ENCODE measurements at regions not wholly inside any gene's neighbourhood (a gene's known extent, or its start where the extent isn't known, plus 50 kb on each side); places are given as distances from the start of the nearest gene placed in this dataset.

GRCh38 chr2:189231719-189232323 lies 52.3 kb upstream of the COL5A2 start:
- Mint-ChIP-seq H3K27ac (no peak overlapping the region), H3K4me1 (ENCODE audit: low read depth) (no peaks in the 10 kb centered on the region), H3K4me3 (no peak overlapping the region), H3K36me3 (ENCODE audit: low read depth) (no peaks in the 10 kb centered on the region), H3K27me3 (no peaks in the 10 kb centered on the region), H3K9me3 (no peaks in the 10 kb centered on the region)
- ChIA-PET POLR2A (interaction anchor here (0.6 kb wide), 1 partner anchor 13 kb away, joined by 4 read pairs; no protein-coding TSS in a partner anchor), CTCF (no interaction called here)
- intact Hi-C loops (cut with DNase I, micrococcal nuclease), result no loop called here
- Histone ChIP-seq H3K27ac (ENCODE audit: low read depth in 1 of 2, low read length in 2 of 2) (no peak overlapping the region), H3K4me1 (ENCODE audit: insufficient read depth, low read length) (no peaks in the 10 kb centered on the region), H3K4me3 (ENCODE audit: low read length) (no peak overlapping the region), H3K27me3 (ENCODE audit: control insufficient read depth in 1 of 2, insufficient read depth in 2 of 2, low read length in 2 of 2) (no peaks in the 10 kb centered on the region), H3K9me3 (ENCODE audit: control insufficient read depth in 1 of 2, insufficient read depth in 1 of 2, low read length in 2 of 2) (no peaks in the 10 kb centered on the region), H3K36me3 (ENCODE audit: insufficient read depth, low read length) (no peaks in the 10 kb centered on the region)
- no peak for TF ChIP-seq CTCF (IDR thresholded peaks at IDR 0.05)
- DNase-seq (no peak), ATAC-seq (ENCODE audit: poor library complexity) (no peak)

- ChIA-PET CTCF (no interaction called here), POLR2A (no interaction called here)
- H3K4me3 ChIP-seq (ENCODE audit: low read length), result no peak overlapping the region
- no peaks in the 10 kb centered on the region for H3K36me3 ChIP-seq (ENCODE audit: insufficient read depth, low read length)
- DNase-seq (no peak), ATAC-seq (ENCODE audit: poor library complexity) (no peak)
- intact Hi-C loops (cut with DNase I, micrococcal nuclease), result no loop called here
- H3K9me3 Mint-ChIP-seq, result no peaks in the 10 kb centered on the region
- TF ChIP-seq CTCF (IDR thresholded peaks at IDR 0.05), result no peak
- no peak overlapping the region for H3K4me3 Mint-ChIP-seq
- H3K4me1 ChIP-seq (ENCODE audit: insufficient read depth, low read length), result no peaks in the 10 kb centered on the region
- no peaks in the 10 kb centered on the region for H3K9me3 ChIP-seq (ENCODE audit: control insufficient read depth in 1 of 2, insufficient read depth in 1 of 2, low read length in 2 of 2)
- no peaks in the 10 kb centered on the region for H3K36me3 Mint-ChIP-seq (ENCODE audit: low read depth)
- no peak overlapping the region for H3K27ac ChIP-seq (ENCODE audit: low read depth in 1 of 2, low read length in 2 of 2)
- H3K27me3 Mint-ChIP-seq, result no peaks in the 10 kb centered on the region
- no peak overlapping the region for H3K27ac Mint-ChIP-seq
- H3K27me3 ChIP-seq (ENCODE audit: control insufficient read depth in 1 of 2, insufficient read depth in 2 of 2, low read length in 2 of 2), result no peaks in the 10 kb centered on the region
- no peaks in the 10 kb centered on the region for H3K4me1 Mint-ChIP-seq (ENCODE audit: low read depth)
Observed at GRCh38 chr2:189232759-189233406, 53.3 kb upstream of the COL5A2 start.

GRCh38 chr2:189233527-189233926 lies 54.0 kb upstream of the COL5A2 start:
- no peaks in the 10 kb centered on the region for H3K36me3 Mint-ChIP-seq (ENCODE audit: low read depth)
- no peak for DNase-seq

More at GRCh38 chr2:189233527-189233926, 54.0 kb upstream of the COL5A2 start:
- TF ChIP-seq CTCF (IDR thresholded peaks at IDR 0.05), result no peak
- H3K9me3 Mint-ChIP-seq, result no peaks in the 10 kb centered on the region
- ChIA-PET CTCF (no interaction called here), POLR2A (no interaction called here)
- Histone ChIP-seq H3K27ac (ENCODE audit: low read depth in 1 of 2, low read length in 2 of 2) (no peak overlapping the region), H3K9me3 (ENCODE audit: control insufficient read depth in 1 of 2, insufficient read depth in 1 of 2, low read length in 2 of 2) (no peaks in the 10 kb centered on the region), H3K4me1 (ENCODE audit: insufficient read depth, low read length) (no peaks in the 10 kb centered on the region), H3K4me3 (ENCODE audit: low read length) (no peak overlapping the region), H3K36me3 (ENCODE audit: insufficient read depth, low read length) (no peaks in the 10 kb centered on the region), H3K27me3 (ENCODE audit: control insufficient read depth in 1 of 2, insufficient read depth in 2 of 2, low read length in 2 of 2) (no peaks in the 10 kb centered on the region)
- no peak for ATAC-seq (ENCODE audit: poor library complexity)
- H3K4me1 Mint-ChIP-seq (ENCODE audit: low read depth), result no peaks in the 10 kb centered on the region
- H3K4me3 Mint-ChIP-seq, result no peak overlapping the region
- intact Hi-C loops (cut with DNase I, micrococcal nuclease), result no loop called here
- H3K27ac Mint-ChIP-seq, result no peak overlapping the region
- H3K27me3 Mint-ChIP-seq, result no peaks in the 10 kb centered on the region

Data from CD4-positive, alpha-beta T cell (primary cell).